HG02938 (cell line): ENCODE measurements at regions not wholly inside any gene's neighbourhood (a gene's known extent, or its start where the extent isn't known, plus 50 kb on each side); places are given as distances from the start of the nearest gene placed in this dataset.

Source experiments
- ATAC-seq: cut with Tn5 transposase; IDR thresholded peaks from one replicate; pipeline ENCODE4 v1.9.1; 2021; ENCODE audit warnings: mild to moderate bottlenecking, moderate library complexity; ENCODE audit not compliant: unreplicated experiment

DNA sequence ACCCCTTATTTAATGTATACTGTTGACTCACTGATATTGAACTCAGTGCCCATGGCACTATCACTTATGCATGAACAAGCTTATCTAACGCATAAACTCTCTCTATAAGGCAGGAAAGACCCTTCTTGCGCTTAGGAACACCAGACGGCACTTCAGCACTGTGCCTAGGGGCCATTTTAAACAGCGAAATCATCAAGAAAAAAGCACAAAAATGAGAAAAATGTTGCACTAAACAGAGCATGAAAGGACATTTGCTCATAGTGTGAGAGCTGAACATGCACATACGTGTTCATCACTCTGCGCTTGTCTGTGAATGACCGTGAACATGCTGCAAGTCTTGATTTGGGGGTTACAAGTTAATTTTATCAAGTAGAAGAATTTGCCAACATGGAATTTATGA is 109.6 kb downstream of the WDR11 start:
- ATAC-seq = no peak

DNA sequence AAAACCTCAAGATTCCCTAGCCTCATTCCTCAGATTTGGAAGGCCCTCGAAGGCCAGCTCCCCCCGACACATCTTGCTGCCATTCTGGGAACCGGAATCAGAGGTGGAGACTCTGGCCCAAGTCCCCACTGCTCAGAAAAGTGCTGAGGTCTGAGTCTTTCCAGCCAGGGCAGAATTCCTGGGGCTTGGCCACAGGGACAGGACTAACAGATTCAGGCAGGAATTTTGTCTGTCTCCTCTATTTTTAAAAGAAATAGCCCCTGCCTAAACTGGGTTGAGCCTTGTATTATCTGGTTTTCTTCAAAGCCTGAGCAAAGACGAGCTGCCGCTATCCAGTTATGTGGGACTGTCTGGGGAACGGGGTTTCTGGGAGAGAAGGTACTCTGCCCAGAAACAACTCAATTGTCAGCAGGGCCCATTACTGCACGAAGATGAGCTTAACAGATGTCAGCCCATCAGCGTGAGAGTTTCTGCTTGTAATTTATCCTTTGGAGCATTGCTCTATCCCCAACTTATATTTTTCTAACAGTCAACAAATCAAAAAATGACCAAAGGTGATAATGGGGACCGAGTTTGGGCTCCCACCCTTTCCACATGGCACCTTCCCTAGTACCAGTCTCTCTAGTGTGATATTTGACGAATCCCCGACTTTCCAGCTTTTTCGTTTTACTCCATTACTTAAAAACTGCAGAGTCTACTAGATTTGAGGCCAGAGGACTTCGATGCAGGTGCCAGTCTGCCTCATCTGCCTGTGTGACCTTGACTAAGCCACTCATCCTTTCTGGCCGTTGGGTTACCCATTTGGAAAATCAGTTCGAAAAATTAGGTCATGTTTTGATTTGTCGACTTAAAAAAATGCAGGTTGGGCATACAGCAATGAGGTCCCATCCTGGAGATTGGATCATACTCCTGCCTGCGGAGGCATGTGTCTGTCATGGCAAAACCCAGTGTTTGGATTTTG is 110.9 kb downstream of the WDR11 start:
- no peak for ATAC-seq

DNA sequence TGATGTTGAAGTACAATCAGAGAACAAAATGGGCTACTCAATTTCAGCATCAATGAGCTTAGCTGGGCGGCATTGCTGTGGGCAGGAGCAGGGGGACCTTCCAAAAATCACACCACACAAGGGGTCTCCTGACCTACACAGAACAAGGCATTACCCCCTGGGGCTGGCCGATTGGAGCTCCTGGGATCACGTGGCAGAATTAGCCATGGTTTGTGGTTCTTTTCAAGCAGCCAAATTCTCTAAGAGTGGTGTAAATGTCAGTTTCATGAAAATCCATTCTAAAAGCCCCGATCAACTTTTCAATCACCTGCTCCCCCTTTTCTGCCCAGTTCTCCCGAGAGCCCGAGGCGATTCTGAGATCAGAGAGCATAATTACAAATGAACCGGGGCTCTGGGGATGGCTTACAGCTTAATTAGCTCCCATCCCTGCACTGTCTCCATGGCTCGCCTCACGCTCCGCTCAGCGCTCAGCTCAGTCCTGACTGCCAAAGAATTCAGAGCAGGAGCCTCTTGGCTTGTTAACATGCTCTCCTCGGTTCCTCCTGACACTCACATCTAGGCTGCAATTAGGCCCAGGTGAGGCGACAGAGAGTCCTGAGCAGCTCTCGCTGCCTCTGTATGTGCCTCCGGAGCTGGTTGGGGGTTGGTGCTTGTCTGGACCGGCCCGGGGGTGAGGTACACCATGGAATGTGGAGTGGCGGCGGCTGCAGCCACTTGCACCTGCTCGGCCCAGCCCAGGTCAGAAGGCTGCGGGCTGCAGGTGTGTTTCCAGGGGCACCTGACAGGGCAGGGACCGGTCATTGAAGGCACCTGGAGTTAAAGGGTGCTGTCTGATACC is 111.8 kb downstream of the WDR11 start:
- ATAC-seq = no peak

DNA sequence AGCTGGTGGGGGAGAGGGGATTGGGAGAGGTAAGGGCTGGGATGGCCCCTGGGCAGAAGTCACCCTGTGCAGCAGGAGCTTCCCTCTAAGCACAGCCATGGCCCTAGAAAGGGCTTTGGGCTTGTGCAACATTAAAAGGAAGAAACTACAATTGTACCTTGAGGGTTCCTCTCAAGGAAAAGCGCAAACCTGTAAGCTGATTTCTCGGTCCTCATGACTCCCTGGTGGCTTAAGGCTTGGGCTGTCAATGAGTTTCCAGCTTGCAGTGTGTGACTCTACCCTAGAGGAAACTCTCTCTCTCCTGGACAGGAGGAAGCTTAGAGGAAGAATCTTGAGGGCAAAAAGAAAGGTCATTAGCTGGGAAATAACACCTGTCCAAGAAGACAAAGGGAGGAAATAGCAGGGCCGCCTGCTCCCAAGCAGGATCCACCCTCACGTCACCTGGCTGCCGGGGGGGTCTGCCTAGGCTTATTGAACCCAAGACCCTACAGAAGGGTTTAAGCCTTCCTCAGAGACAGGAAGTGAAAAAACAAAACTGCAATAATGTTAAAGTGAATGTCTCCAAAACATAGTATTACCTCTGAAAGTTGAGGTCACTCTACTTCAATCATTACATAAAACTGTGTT is 112.5 kb downstream of the WDR11 start:
- no peak for ATAC-seq

DNA sequence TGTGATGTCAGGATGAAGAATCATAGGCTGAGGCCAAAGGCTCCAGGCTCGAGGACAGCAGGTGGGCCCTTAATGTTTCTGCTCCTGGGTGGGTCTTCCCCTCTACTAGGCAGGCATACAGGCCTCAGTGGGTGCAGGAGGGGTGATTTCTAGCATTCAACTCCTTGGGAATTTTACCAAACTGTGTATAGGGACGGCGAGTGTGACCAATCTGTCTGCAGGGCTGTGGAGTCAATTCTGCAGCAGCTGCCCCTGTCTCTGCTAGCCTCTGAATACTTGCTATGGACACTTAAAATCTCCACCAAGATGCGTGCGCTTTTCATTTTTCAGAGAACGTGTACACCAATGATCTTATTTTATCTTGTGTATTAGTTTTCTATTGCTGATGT is 115.5 kb downstream of the WDR11 start:
- ATAC-seq = no peak

DNA sequence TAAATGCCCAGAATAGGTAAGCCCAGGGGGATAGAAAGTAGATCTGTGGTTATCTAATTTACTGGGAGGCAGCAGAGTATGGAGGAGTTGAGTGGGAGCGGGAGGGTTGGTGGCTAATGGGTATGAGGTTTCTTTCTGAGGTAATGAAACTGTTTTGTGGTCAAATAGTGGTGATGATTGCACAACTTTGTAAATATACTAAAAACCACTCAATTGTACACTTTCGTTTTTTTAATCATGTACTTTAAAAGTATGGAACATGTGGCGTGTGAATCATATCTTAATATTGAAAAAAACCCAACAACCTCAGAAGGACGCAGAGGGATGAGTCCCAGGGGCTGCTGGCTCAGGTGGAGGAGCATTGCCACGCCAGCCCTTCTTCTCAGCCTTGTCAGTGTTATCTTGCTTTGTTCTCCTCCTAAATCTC is 118.1 kb downstream of the WDR11 start:
- ATAC-seq = peak; percentile 73

DNA sequence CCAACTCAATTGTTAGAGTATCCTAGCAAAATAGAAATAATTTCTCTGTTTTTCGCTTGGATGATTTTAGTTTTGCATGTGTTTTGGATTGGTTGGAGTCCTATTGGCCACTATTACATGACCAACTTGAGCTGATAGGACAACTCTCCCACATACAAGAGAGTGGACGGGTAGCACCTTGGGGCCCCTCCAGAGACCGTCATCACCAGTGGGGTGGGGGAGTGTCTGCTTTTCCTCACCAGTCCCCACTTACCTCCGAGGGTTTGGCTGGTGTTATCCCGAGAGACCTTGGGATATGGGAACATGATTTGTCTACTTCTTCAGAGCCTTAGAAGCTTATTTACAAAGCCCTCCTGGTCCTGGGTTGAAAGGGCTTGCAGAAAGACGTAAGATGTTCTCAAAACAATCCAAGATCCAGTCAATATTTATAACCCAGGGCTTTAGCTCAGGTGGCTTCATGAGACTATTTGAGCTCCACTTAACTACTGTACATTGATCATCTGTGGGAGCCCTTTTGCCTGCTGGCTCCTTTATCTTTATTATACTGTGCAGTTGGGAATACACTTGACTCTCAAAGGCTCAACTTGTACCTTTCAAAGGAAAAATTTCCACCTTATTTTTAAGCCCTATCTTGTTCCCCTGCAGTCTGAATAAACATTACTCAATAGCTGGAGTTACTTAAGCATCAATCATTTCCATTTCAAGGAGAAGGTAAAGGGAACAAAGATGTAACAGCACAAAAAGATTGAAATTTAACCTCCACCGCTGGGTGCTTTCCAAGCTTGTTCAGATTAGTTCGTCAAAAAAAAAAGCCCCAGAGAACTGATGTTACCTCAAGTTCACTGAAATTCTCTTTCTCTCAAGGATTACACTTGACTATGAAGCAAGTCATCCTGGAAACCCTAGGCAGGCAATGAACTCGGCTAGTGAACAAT is 119.7 kb downstream of the WDR11 start:
- ATAC-seq = no peak

DNA sequence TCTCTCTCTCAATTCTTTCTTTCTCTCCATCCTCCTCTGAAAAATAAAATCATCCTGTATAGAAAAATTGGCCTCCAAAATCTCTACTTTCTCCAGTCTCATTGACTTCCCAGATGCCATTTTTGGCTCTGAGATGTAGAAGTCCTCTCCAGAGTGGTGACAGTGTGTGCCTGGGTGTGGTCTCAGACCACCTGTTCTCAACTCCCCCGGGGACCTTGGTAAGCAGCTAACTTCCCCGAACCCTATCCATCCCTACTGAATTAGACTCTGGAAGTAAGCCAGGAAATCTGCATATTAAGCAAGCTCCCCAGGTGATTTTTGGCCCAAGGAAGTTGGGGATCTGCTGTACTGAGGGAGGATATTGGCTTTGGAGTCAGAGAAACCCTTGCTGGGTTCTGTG is 120.5 kb downstream of the WDR11 start:
- no peak for ATAC-seq

DNA sequence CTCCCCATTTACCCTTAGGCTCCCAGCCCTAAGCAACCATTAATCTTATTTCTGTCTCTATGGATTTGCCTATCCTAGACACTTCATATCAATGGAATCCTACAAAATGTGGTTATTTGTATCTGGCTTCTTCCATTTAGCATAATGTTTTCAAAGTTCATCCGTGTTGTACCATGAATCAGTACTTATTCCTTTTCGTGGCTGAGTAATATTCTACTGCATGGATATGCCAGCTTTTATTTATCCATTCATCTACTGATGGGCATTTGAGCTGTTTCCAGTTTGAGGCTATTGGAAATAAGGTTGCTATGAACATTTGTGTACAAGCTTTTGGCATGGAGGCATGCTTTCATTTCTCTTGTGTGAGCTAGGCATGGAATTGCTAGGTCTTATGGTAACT is 121.1 kb downstream of the WDR11 start:
- ATAC-seq = no peak

DNA sequence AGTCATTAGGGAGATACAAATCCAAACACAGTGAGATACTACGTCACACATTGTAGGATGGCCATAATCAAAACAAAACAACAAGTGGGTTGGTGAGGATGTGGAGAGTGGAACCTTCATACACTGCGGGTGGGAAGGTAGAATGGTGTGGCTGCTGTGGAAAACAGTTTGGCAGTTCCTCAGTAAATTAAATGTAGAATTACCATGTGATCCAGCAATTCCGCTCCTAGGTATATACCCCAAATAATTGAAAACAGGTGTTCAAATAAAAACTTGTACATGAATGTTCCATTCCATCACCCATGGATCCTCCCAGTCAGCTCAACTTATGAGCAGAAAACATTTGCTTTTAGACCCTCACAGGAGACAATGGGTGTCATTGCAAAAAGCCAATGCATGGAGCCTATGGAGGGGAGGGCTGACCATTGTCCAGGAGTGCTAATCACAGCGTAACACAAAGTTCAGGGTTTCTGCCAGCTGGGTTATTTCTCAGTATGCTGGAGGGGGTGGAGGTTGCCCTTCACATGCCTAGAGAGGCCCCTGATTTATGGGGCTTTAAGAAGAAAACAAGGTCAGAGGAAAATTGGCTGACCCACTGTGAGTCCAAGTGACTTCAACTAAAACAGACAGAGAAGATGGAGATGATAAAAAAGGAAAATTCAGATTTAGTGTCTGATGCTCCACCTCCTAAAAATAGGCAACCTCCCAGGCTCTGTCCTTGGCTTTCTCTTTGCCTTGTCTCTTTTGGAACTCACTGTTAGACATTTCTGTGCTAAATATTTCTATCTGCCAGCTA is 124.1 kb downstream of the WDR11 start:
- no peak for ATAC-seq

DNA sequence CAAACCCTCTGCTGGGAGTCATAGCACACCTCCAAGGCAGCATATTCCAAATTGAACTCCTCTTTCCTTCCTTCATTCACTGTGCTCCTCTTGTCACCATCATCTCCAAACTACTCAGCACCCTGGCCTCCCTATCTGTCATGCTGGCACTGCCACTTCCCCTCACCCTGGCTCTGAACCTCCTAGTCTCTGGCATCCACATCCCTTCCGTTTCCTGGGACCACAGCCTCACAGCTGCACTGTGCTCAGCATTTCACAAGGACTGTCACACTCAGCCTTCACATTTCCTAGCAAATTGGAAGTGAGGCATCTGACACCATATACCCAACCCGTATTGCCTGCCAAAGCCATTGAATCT is 124.7 kb downstream of the WDR11 start:
- no peak for ATAC-seq

DNA sequence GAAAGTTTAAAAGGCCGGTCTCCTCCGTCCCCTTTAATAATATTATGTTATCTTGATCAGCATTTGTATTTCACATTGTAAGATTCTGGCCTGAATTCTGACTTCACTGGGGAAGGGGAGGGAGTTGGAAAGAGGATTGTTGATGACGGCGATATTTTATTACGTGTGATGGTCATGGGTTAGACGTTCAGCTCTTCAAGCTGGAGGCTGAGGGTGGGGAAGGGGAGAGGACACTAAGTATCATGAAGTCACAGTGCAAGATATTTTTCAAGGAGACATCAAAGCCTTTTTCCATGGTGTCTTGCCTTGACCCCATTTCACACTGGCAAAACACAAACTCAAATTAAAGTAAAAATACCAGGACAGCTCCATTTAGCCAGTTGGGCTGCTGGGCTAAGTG is 126.7 kb downstream of the WDR11 start:
- no peak for ATAC-seq

DNA sequence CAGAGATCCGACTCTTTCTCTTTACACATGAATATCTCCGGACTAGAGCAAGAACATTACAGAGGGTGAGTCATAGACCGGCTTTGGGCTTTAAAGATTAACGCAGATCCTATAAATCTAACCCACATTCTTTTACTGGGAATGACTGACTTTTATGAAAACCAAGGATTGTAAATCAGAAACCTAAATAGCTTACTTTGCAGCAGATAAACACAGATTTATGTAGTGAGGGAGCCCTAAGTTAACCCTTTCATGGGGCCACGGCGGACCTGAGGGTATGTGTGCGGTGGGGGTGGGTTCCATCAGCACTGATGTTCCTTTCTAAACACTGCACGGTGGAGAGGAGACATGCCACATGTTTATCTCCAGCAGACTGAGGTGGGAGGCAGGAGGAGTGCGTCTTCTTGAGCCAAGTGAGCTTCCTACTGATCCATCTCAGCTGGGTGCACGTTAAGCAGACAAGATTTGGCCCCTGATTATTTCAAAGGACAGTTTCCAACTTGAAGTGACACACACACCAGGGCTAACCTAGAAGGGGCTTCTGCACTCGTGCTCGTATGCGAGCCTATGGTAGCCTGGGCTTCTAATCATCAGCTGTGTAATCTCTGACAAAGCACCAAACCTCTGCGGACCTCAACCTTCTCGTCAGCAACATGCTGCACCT is 127.6 kb downstream of the WDR11 start:
- no peak for ATAC-seq

DNA sequence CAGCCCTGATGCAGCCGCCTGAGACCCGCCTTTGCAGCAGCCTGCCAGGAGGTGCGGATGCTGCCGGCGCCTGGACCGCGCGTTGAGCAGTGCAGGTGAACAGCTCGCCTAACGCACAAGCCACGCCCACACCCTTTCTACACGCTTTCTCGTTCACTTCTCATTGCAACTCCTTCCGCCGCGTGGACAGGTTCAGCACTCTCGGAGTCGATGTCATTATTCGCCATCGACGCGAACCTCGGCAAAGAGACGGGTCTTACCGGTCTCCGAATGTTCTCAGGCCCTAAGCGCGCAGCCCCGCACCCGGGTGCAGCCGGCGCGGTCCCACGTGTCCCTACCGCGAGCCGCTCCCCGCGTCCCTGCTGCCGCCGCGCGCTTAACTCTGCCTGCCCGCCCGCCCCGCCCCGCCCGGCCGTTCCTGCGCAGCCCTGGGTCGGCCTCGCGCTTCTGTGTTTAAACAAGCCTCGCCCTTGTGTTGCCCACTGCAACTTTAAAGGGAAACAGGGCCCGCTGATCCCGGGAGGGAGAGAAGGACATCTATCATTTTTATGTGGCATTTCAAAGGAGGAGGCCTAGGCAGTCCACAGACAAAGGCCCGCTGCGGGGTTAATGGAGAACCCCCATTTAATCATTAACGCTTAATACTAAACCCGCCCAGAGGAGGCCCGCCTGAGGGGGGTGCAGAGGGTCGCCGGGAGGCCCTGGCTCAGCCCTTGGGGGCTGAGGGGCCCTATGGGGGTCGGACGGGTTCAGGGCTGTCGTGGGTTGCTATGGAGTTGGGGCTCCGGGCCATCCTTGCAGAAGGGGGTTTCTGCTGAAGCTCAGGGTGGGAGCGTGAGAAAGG is 128.5 kb downstream of the WDR11 start:
- no peak for ATAC-seq

DNA sequence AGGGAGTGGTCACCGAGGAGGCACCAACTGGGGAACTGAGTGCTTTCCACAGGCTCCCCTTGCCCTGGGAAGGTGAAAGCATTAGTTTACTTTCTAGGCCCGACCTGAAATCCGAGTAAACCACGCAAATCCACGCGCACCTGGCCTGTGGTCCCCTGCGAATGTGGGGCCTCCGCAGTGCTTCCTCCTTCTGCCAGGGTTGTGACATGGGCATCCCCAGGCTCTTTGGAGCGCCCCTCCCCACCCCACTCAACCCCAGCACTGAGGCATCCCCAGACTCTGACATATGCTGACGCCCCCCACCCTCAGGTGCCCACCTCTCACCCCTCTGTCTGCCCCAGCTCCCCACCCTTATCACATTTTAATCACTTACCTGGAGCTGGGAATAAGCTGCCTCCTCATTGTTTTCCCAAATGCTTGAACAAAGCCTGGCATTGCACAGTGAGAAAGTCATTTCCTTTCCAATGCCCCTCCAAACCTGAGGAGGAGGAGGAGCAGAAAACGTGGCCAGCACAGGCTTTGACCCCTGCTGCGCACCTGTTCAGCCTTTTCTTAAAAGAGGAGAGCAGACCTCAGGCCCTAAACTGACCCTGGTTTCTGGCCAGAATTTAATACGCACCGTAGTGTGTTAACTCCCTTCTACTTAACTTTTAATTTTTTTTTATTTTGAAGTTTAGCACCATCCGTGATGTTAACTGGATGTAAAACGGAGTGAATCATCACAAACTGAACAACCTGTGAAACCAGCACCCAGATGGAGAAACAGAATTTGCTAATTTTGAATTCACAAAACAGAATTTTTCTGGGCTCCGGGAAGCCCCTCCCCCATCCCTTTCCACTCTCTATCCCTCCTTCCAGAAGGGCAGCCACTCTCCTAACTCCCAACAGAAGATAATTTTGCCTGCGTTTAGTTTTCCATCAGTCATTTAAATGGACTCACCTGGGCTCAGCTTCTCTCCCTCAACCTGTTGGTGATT is 129.4 kb downstream of the WDR11 start:
- ATAC-seq = no peak

DNA sequence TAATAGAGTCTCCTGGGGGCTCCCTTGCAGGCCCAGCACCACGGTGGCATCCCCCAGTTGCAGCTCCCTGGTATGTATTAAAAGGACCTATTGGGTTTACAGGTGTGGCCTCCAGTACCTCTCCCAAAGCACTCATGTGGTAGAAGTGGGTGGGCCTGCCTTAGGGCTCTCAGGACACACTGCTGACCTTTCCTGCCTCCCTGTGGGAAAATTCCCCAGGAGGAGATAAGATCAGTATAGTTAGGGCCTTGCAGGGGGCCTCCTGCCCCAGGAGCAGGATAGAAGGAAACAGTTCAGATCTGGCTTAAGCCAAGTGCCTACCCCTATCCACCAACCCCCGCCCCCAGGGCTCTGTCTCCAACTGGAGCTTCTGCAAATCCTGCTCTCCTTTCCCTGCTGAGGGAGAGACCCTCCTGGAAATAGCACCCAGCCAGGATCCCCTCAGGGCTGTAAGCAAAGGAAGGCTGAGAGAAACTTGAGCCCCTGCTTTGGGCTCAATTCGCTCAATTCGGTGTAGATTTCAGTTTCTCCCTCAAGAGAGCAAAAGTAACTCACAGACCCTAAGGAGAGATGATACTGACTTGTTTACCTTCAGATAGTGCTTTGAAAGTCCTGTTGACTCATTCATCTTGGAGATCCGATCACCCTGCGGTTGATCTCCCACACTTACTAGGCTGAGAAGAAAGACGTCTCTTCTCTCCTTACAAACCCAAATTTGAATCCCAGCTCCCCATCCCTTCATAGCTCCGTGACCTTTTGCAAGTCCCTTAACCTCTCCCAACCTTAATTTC is 130.6 kb downstream of the WDR11 start:
- ATAC-seq = no peak
